K562 (cell line): ENCODE measurements at regions not wholly inside any gene's neighbourhood (a gene's known extent, or its start where the extent isn't known, plus 50 kb on each side); places are given as distances from the start of the nearest gene placed in this dataset.

Experiments used
- ATAC-seq: fragments of 200-7000 bp; cut with Tn5 transposase; 3 replicates; pipeline ENCODE4 v1.9.1; 2020; ENCODE audit warnings: moderate library complexity
- BruUV-seq: library from RNA; stranded (reverse); fragments of 400-500 nt; replicated peaks from 2 replicates; lab custom pipeline; 2021; lab: Mats Ljungman, UMichigan
- CTCF ChIA-PET: fragments of 300-600 bp; formaldehyde crosslinking; extraction: SDS; loops from one replicate; lab custom pipeline; 2021; ENCODE audit warnings: low intra/inter-chr PET ratio; lab: Yijun Ruan, JAX
- POLR2A ChIA-PET: fragments of 300-600, 350-650 bp; sonication (Branson Sonifier 250); formaldehyde crosslinking; extraction: SDS; loops from one replicate; lab custom pipeline; 2021; ENCODE audit warnings: antibody characterized with exemption, inconsistent platforms; lab: Yijun Ruan, JAX
- DNase-seq, 4 experiments: peaks; one replicate each; pipeline versions ENCODE4 v3.0.0 to v3.0.0-alpha.2; 2011 to 2018; ENCODE audit warnings: low spot score in 3 of 4, mixed read lengths in 3 of 4; ENCODE audit errors: extremely low read depth in 1 of 4
- FAIRE-seq: peaks from 2 replicates; lab custom pipeline; 2011; peaks lifted over from hg19 to GRCh38; lab: Jason Lieb, UNC
- H2AFZ ChIP-seq: 2 replicates; pipeline ENCODE4 v1.6.0; 2011; ENCODE audit warnings: low read depth, low read length, control low read depth, inconsistent platforms
- H3K27ac ChIP-seq: fragments of 200-600 bp; 3 replicates; pipeline ENCODE4 v1.8.0; 2011; ENCODE audit warnings: low read depth, mild to moderate bottlenecking, control low read depth, inconsistent platforms, low read length, moderate library complexity, mixed read lengths; ENCODE audit errors: extremely low read depth
- H3K27me3 ChIP-seq, 2 experiments: fragments of 300-600 bp in 1 of 2; 2 replicates in 1 of 2; 3 replicates in 1 of 2; pipeline versions ENCODE4 v1.6.0 to v1.8.0; 2011; ENCODE audit warnings: inconsistent platforms in 2 of 2, low read length in 2 of 2, mild to moderate bottlenecking in 1 of 2, mixed read lengths in 1 of 2, moderate library complexity in 1 of 2; ENCODE audit not compliant: control insufficient read depth in 2 of 2, insufficient read depth in 2 of 2
- H3K36me3 ChIP-seq: fragments of 300-600 bp; 3 replicates; pipeline ENCODE4 v1.8.0; 2011; ENCODE audit warnings: mild to moderate bottlenecking, low read length, inconsistent platforms; ENCODE audit not compliant: control insufficient read depth, insufficient read depth
- H3K4me1 ChIP-seq, 2 experiments: fragments of 200-600 bp in 1 of 2; replicated peaks in 1 of 2; 2 replicates in 1 of 2; 3 replicates in 1 of 2; pipeline versions ENCODE4 v1.5.1 to v1.8.0; 2011; ENCODE audit warnings: inconsistent platforms in 2 of 2, low read length in 2 of 2, mild to moderate bottlenecking in 1 of 2, mixed read lengths in 1 of 2, moderate library complexity in 1 of 2; ENCODE audit not compliant: control insufficient read depth in 2 of 2, insufficient read depth in 2 of 2
- H3K4me2 ChIP-seq: 2 replicates; pipeline ENCODE4 v1.6.1; 2011; ENCODE audit warnings: low read length, control low read depth, inconsistent platforms, mixed read lengths; ENCODE audit not compliant: insufficient read depth
- H3K4me3 ChIP-seq: fragments of 200-600 bp; sonication (generic), shearing (Covaris generic); 2 replicates; pipeline ENCODE4 v1.5.1; 2016; ENCODE audit warnings: control low read depth, inconsistent platforms
- H3K79me2 ChIP-seq: fragments of 200-600 bp; 3 replicates; pipeline ENCODE4 v1.8.0; 2011; ENCODE audit warnings: low read length, inconsistent platforms; ENCODE audit not compliant: control insufficient read depth, insufficient read depth
- H3K9ac ChIP-seq, 2 experiments: 2 replicates each; pipeline versions ENCODE4 v1.6.0 to v1.6.1; 2011; ENCODE audit warnings: low read depth in 2 of 2, low read length in 2 of 2, control low read depth in 1 of 2, inconsistent platforms in 1 of 2, mild to moderate bottlenecking in 1 of 2, mixed read lengths in 1 of 2; ENCODE audit not compliant: insufficient read depth in 1 of 2
- H3K9me1 ChIP-seq: one replicate; pipeline ENCODE4 v1.6.0; 2011; ENCODE audit warnings: inconsistent platforms, mild to moderate bottlenecking, low read length, moderate library complexity; ENCODE audit not compliant: control insufficient read depth, insufficient read depth
- H3K9me3 ChIP-seq: replicated peaks from 2 replicates; pipeline ENCODE4 v1.5.1; 2011; ENCODE audit warnings: low read depth, low read length, inconsistent platforms; ENCODE audit not compliant: control insufficient read depth, insufficient read depth
- H4K20me1 ChIP-seq: replicated peaks from 2 replicates; pipeline ENCODE4 v1.6.1; 2011; ENCODE audit warnings: low read length, inconsistent platforms, mixed read lengths; ENCODE audit not compliant: control insufficient read depth, insufficient read depth
- ATF7 ChIP-seq: fragments of 450-650 bp; IDR thresholded peaks from 2 replicates; pipeline ENCODE4 v1.7.1; 2014; ENCODE audit warnings: mild to moderate bottlenecking, moderate library complexity
- CBFA2T3 ChIP-seq: fragments of 450-650 bp; IDR thresholded peaks from 2 replicates; pipeline ENCODE4 v1.6.1; 2017
- CTBP1 ChIP-seq: fragments of 450-650 bp; IDR thresholded peaks from 2 replicates; pipeline ENCODE4 v1.6.1; 2016; ENCODE audit warnings: borderline replicate concordance
- ELF2 ChIP-seq: fragments of 250-450 bp; sonication (Bioruptor Pico); IDR thresholded peaks from 2 replicates; pipeline ENCODE4 v1.5.0; 2021; ENCODE audit warnings: mild to moderate bottlenecking
- FOS ChIP-seq: IDR thresholded peaks from 3 replicates; pipeline ENCODE4 v1.6.1; 2011; ENCODE audit not compliant: insufficient read length; ENCODE audit errors: extremely low read depth
- FOXJ2 ChIP-seq: fragments of 200-800 bp; sonication (Bioruptor generic); IDR thresholded peaks from 2 replicates; pipeline ENCODE4 v1.6.1; 2016; ENCODE audit warnings: missing genetic modification characterization, missing compliant biosample characterization
- HMG20A ChIP-seq: fragments of 450-650 bp; formaldehyde crosslinking; conservative IDR thresholded peaks from 2 replicates; pipeline ENCODE4 v1.4.0; 2020; ENCODE audit warnings: mild to moderate bottlenecking, mixed read lengths
- HMGN3 ChIP-seq: IDR thresholded peaks from 2 replicates; pipeline ENCODE4 v1.6.1; 2011; ENCODE audit warnings: borderline replicate concordance, low read depth, mild to moderate bottlenecking, mixed read lengths, low read length; ENCODE audit not compliant: insufficient read length; ENCODE audit errors: extremely low read depth
- KAT2B ChIP-seq: IDR thresholded peaks from one replicate; pipeline ENCODE4 v1.6.1; 2012; ENCODE audit warnings: low read depth, mild to moderate bottlenecking, control low read depth, inconsistent platforms, low read length, moderate library complexity
- LEF1 ChIP-seq: fragments of 450-650 bp; IDR thresholded peaks from 2 replicates; pipeline ENCODE4 v1.6.1; 2016; ENCODE audit warnings: mild to moderate bottlenecking
- MAFK ChIP-seq: IDR thresholded peaks from 2 replicates; pipeline ENCODE4 v1.6.1; 2011; ENCODE audit warnings: low read length, improper control_type of control experiment
- MXI1 ChIP-seq: IDR thresholded peaks from 2 replicates; pipeline ENCODE4 v1.6.1; 2011; ENCODE audit warnings: low read depth, mild to moderate bottlenecking, improper control_type of control experiment, low read length
- PHF20 ChIP-seq: fragments of 450-650 bp; IDR thresholded peaks from 2 replicates; pipeline ENCODE4 v1.6.1; 2018; ENCODE audit not compliant: partially characterized antibody
- POLR2B ChIP-seq: fragments of 450-650 bp; IDR thresholded peaks from 2 replicates; pipeline ENCODE4 v1.6.1; 2018; ENCODE audit warnings: low read depth; ENCODE audit not compliant: partially characterized antibody
- RBM34 ChIP-seq: fragments of 200-400 bp; formaldehyde crosslinking; IDR thresholded peaks from 2 replicates; pipeline ENCODE4 v1.6.1; 2018; ENCODE audit warnings: low read length, borderline replicate concordance; ENCODE audit not compliant: insufficient read depth
- SAFB ChIP-seq: fragments of 200-400 bp; formaldehyde crosslinking; IDR thresholded peaks from 2 replicates; pipeline ENCODE4 v1.6.1; 2017; ENCODE audit warnings: low read depth, low read length, borderline replicate concordance
- SRSF3 ChIP-seq: fragments of 200-400 bp; formaldehyde crosslinking; IDR thresholded peaks from 2 replicates; pipeline ENCODE4 v1.6.1; 2016; ENCODE audit warnings: mild to moderate bottlenecking, low read length, moderate library complexity; ENCODE audit not compliant: insufficient read depth
- TAL1 ChIP-seq: fragments of 450-650 bp; IDR thresholded peaks from 2 replicates; pipeline ENCODE4 v1.6.1; 2016; ENCODE audit warnings: mild to moderate bottlenecking
- TEAD4 ChIP-seq, 2 experiments: sonication (generic) in 1 of 2; formaldehyde crosslinking in 1 of 2; IDR thresholded peaks; 2 replicates each; pipeline versions ENCODE4 v1.6.1 to v1.8.0; 2012 to 2022; ENCODE audit warnings: borderline replicate concordance in 1 of 2, inconsistent platforms in 1 of 2, low read length in 1 of 2, mild to moderate bottlenecking in 1 of 2, missing genetic modification reagents in 1 of 2
- ZC3H8 ChIP-seq: fragments of 450-650 bp; IDR thresholded peaks from 2 replicates; pipeline ENCODE4 v1.6.1; 2017
- WGBS: fragments of 100-300 bp; shearing (Covaris generic); methylation state at CpG from one replicate; pipeline ENCODE4 v1.1.6; 2016; ENCODE audit warnings: low coverage, mixed read lengths; ENCODE audit not compliant: insufficient coverage; ENCODE audit errors: missing lambda C conversion rate; 5-methylcytosine and 5-hydroxymethylcytosine counted together
- in situ Hi-C: fragments of 300-500 bp; cut with MboI; formaldehyde crosslinking; loops from 4 replicates; pipeline ENCODE4 v1.15.0; 2018; ENCODE audit warnings: inconsistent platforms, mixed read lengths
- intact Hi-C: fragments of 100-400 bp; cut with micrococcal nuclease; formaldehyde crosslinking; loops from 2 replicates; pipeline ENCODE4 v1.14.2; 2022
- TF ChIP-seq, protein P1 (sequence below): fragments of 250-450 bp; sonication (Bioruptor Pico); IDR thresholded peaks from 2 replicates; pipeline ENCODE4 v1.5.0; 2020; ENCODE audit warnings: mild to moderate bottlenecking
- TF ChIP-seq, protein P2 (sequence below): fragments of 450-650 bp; formaldehyde crosslinking; IDR thresholded peaks from 2 replicates; pipeline ENCODE4 v1.4.0; 2020; ENCODE audit warnings: mild to moderate bottlenecking, moderate library complexity
- TF ChIP-seq, protein P3 (sequence below): sonication (generic); formaldehyde crosslinking; IDR thresholded peaks from 2 replicates; pipeline ENCODE4 v1.8.0; 2022; ENCODE audit warnings: mild to moderate bottlenecking, missing genetic modification reagents

- Histone ChIP-seq H3K36me3 (no peaks in the 10 kb centered on the region), H3K79me2 (no peaks in the 10 kb centered on the region), H3K27ac (no peak overlapping the region), H3K4me1 (no peaks in the 10 kb centered on the region), H3K9me3 (no peaks in the 10 kb centered on the region), H3K9ac (no peak overlapping the region), H3K4me3 (no peak overlapping the region), H2AFZ (no peak overlapping the region), H3K9me1 (no peaks in the 10 kb centered on the region), H3K27me3 (no peaks in the 10 kb centered on the region), H3K4me2 (no peak overlapping the region), H4K20me1 (no peaks in the 10 kb centered on the region)
- peak; percentile 40; the same call in 2 of the 3 replicates for ATAC-seq
- CTCF ChIA-PET: no interaction called here
- POLR2A ChIA-PET: interaction anchor here (0.7 to 1.3 kb wide), 2 partner anchors 43 to 51 kb away, joined by 3 to 6 read pairs; no protein-coding TSS in a partner anchor
- intact Hi-C loops: no loop called here
- in situ Hi-C loops: no loop called here
- no TSS peak for BruUV-seq
- FAIRE-seq: no peak
- DNase-seq: peak in 1 of 4 experiments; percentile 21
- WGBS: 0% methylated on average over 4 of the region's 4 CpGs
- no peak for TF ChIP-seq FOS
- TF ChIP-seq TAL1: peak; percentile 57; the same call in 1 of the 2 replicates
- 0 out of 2 replicates have a peak, but pooled peaks have one; percentile 12 for TF ChIP-seq TEAD4 (IDR thresholded peaks at IDR 0.05; ENCODE audit: low read length)
- no peak for TF ChIP-seq TEAD4 (CRISPR knock-in tag; IDR thresholded peaks at IDR 0.05; ENCODE audit: borderline replicate concordance)
- TF ChIP-seq SRSF3: no peak
- no peak for TF ChIP-seq PHF20
- TF ChIP-seq SAFB: no peak
- TF ChIP-seq ZC3H8: no peak
- TF ChIP-seq CTBP1: peak; percentile 36; the same call in 1 of the 2 replicates
- TF ChIP-seq, protein P1, sequence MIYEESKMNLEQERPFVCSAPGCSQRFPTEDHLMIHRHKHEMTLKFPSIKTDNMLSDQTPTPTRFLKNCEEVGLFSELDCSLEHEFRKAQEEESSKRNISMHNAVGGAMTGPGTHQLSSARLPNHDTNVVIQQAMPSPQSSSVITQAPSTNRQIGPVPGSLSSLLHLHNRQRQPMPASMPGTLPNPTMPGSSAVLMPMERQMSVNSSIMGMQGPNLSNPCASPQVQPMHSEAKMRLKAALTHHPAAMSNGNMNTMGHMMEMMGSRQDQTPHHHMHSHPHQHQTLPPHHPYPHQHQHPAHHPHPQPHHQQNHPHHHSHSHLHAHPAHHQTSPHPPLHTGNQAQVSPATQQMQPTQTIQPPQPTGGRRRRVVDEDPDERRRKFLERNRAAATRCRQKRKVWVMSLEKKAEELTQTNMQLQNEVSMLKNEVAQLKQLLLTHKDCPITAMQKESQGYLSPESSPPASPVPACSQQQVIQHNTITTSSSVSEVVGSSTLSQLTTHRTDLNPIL (CRISPR knock-in tag): no peak
- no peak for TF ChIP-seq FOXJ2 (tag)
- TF ChIP-seq, protein P2, sequence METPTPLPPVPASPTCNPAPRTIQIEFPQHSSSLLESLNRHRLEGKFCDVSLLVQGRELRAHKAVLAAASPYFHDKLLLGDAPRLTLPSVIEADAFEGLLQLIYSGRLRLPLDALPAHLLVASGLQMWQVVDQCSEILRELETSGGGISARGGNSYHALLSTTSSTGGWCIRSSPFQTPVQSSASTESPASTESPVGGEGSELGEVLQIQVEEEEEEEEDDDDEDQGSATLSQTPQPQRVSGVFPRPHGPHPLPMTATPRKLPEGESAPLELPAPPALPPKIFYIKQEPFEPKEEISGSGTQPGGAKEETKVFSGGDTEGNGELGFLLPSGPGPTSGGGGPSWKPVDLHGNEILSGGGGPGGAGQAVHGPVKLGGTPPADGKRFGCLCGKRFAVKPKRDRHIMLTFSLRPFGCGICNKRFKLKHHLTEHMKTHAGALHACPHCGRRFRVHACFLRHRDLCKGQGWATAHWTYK (CRISPR knock-in tag): no peak
- no peak for TF ChIP-seq MAFK
- TF ChIP-seq MXI1: no peak
- TF ChIP-seq ATF7: no peak
- no peak for TF ChIP-seq KAT2B
- no peak for TF ChIP-seq HMGN3
- TF ChIP-seq POLR2B: no peak
- TF ChIP-seq HMG20A (CRISPR knock-in tag): no peak
- TF ChIP-seq LEF1: no peak
- TF ChIP-seq RBM34: no peak
- TF ChIP-seq, protein P3, sequence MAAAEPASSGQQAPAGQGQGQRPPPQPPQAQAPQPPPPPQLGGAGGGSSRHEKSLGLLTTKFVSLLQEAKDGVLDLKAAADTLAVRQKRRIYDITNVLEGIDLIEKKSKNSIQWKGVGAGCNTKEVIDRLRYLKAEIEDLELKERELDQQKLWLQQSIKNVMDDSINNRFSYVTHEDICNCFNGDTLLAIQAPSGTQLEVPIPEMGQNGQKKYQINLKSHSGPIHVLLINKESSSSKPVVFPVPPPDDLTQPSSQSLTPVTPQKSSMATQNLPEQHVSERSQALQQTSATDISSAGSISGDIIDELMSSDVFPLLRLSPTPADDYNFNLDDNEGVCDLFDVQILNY (CRISPR knock-in tag): no peak
- no peak for TF ChIP-seq ELF2 (CRISPR knock-in tag)
- peak; percentile 65 for TF ChIP-seq CBFA2T3
Measured at GRCh38 chr2:57828221-57828620, 218.4 kb upstream of the VRK2 start.
